PC-9 (cell line): ENCODE measurements at regions not wholly inside any gene's neighbourhood (a gene's known extent, or its start where the extent isn't known, plus 50 kb on each side); places are given as distances from the start of the nearest gene placed in this dataset.

Experiments used
- EZH2 ChIP-seq: fragments of 200-600 bp; sonication (generic); IDR thresholded peaks from 2 replicates; pipeline ENCODE4 v1.8.0; 2017; ENCODE audit warnings: antibody characterized with exemption, low read depth
- TF ChIP-seq, protein P1 (sequence below): fragments of 200-600 bp; sonication (generic); conservative IDR thresholded peaks from 2 replicates; pipeline ENCODE4 v1.6.1; 2017; ENCODE audit warnings: mixed run types, antibody characterized with exemption, mild to moderate bottlenecking, moderate library complexity

DNA sequence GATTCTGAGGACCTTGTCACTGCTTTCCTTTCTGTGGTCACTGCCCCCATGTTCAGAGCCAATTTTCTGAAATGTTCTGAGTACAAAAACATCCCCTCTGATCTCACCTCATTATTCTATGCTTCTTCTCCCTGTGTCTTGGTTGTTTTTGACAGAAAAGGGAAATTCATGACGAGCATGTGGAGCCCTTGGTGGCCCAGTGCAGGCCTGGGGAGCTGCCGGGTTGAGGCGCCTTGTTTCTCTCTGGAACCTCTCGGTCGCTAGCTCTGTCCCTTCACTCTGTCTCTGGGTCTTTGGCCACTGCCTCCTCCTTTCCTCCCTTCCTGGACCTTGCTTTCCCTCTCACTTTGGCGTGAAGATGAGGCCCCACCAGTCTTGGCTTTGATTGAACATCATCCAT lies 63.0 kb upstream of the THY1 start:
- TF ChIP-seq, protein P1, sequence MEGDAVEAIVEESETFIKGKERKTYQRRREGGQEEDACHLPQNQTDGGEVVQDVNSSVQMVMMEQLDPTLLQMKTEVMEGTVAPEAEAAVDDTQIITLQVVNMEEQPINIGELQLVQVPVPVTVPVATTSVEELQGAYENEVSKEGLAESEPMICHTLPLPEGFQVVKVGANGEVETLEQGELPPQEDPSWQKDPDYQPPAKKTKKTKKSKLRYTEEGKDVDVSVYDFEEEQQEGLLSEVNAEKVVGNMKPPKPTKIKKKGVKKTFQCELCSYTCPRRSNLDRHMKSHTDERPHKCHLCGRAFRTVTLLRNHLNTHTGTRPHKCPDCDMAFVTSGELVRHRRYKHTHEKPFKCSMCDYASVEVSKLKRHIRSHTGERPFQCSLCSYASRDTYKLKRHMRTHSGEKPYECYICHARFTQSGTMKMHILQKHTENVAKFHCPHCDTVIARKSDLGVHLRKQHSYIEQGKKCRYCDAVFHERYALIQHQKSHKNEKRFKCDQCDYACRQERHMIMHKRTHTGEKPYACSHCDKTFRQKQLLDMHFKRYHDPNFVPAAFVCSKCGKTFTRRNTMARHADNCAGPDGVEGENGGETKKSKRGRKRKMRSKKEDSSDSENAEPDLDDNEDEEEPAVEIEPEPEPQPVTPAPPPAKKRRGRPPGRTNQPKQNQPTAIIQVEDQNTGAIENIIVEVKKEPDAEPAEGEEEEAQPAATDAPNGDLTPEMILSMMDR: no peak
- no peak for TF ChIP-seq EZH2
